ENCODE measurements at regions not wholly inside any gene's neighbourhood (a gene's known extent, or its start where the extent isn't known, plus 50 kb on each side); places are given as distances from the start of the nearest gene placed in this dataset.

DNA sequence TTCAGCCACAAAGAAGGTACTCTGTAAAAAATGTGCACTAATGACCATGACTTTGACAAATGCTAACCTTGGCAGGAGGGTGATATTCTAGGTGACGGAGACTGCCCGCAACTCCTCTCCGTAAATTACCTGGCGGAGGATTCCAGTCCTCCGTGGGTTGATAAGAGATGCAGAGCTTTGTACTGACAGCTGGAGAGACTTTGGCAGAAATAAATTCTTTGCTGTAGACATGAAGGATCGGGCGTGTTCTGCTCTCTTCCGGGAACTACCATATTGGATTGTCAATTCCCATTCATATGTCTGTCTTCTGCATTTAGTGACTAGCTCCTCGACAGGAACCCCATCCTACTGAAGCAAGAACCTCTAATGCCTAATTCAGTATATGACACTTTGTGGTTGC lies 158.3 kb upstream of the KAZN start:
- TF ChIP-seq, protein P1, sequence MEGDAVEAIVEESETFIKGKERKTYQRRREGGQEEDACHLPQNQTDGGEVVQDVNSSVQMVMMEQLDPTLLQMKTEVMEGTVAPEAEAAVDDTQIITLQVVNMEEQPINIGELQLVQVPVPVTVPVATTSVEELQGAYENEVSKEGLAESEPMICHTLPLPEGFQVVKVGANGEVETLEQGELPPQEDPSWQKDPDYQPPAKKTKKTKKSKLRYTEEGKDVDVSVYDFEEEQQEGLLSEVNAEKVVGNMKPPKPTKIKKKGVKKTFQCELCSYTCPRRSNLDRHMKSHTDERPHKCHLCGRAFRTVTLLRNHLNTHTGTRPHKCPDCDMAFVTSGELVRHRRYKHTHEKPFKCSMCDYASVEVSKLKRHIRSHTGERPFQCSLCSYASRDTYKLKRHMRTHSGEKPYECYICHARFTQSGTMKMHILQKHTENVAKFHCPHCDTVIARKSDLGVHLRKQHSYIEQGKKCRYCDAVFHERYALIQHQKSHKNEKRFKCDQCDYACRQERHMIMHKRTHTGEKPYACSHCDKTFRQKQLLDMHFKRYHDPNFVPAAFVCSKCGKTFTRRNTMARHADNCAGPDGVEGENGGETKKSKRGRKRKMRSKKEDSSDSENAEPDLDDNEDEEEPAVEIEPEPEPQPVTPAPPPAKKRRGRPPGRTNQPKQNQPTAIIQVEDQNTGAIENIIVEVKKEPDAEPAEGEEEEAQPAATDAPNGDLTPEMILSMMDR (IDR thresholded peaks at IDR 0.05; ENCODE audit: low read depth, low read length, poor library complexity, severe bottlenecking), result no peak
- TF ChIP-seq EZH2phosphoT487 (IDR thresholded peaks at IDR 0.05; ENCODE audit: borderline replicate concordance, low read length), result no peak

Data from DOHH2 (cell line).